Ishikawa (cell line): ENCODE measurements at regions not wholly inside any gene's neighbourhood (a gene's known extent, or its start where the extent isn't known, plus 50 kb on each side); places are given as distances from the start of the nearest gene placed in this dataset.

Experiments used
- CEBPB ChIP-seq: IDR thresholded peaks from 2 replicates; pipeline ENCODE4 v1.6.1; 2012
- CREB1 ChIP-seq: IDR thresholded peaks from 2 replicates; pipeline ENCODE4 v1.6.1; 2012; ENCODE audit warnings: low read depth
- EGR1 ChIP-seq: IDR thresholded peaks from 2 replicates; pipeline ENCODE4 v1.6.1; 2012
- EP300 ChIP-seq: IDR thresholded peaks from 2 replicates; pipeline ENCODE4 v1.6.1; 2012; ENCODE audit warnings: borderline replicate concordance
- FOXM1 ChIP-seq: IDR thresholded peaks from 2 replicates; pipeline ENCODE4 v1.6.1; 2012; ENCODE audit warnings: low read depth, borderline replicate concordance
- MAX ChIP-seq: IDR thresholded peaks from 2 replicates; pipeline ENCODE4 v1.6.1; 2012
- NFIC ChIP-seq: IDR thresholded peaks from 2 replicates; pipeline ENCODE4 v1.6.1; 2012
- RAD21 ChIP-seq: IDR thresholded peaks from 2 replicates; pipeline ENCODE4 v1.6.1; 2012; ENCODE audit warnings: low read depth
- REST ChIP-seq: IDR thresholded peaks from 2 replicates; pipeline ENCODE4 v1.6.1; 2012; ENCODE audit warnings: low read depth, mild to moderate bottlenecking
- TAF1 ChIP-seq: IDR thresholded peaks from 2 replicates; pipeline ENCODE4 v1.6.1; 2012; ENCODE audit warnings: low read depth, mild to moderate bottlenecking
- TCF12 ChIP-seq: IDR thresholded peaks from 2 replicates; pipeline ENCODE4 v1.6.1; 2012; ENCODE audit warnings: low read depth
- TEAD4 ChIP-seq: IDR thresholded peaks from 2 replicates; pipeline ENCODE4 v1.6.1; 2012
- USF1 ChIP-seq: IDR thresholded peaks from 2 replicates; pipeline ENCODE4 v1.6.1; 2012
- YY1 ChIP-seq: IDR thresholded peaks from 2 replicates; pipeline ENCODE4 v1.6.1; 2012; ENCODE audit warnings: low read depth
- ZBTB7A ChIP-seq: IDR thresholded peaks from 2 replicates; pipeline ENCODE4 v1.6.1; 2012; ENCODE audit warnings: low read depth

- TF ChIP-seq REST (no peak), CEBPB (no peak), TEAD4 (no peak), TCF12 (no peak), FOXM1 (no peak), EP300 (no peak), MAX (no peak)
Observed at GRCh38 chr9:19941874-19942273, 153.0 kb upstream of the SLC24A2 start.

- TF ChIP-seq TCF12 (no peak), EP300 (no peak), USF1 (no peak), MAX (no peak), CEBPB (no peak), FOXM1 (no peak), TAF1 (no peak), RAD21 (no peak), YY1 (no peak), CREB1 (no peak), EGR1 (no peak)
Observed at GRCh38 chr9:19940811-19941535, 152.1 kb upstream of the SLC24A2 start.

GRCh38 chr9:19939734-19940278 lies 151.0 kb upstream of the SLC24A2 start:
- TF ChIP-seq TEAD4: no peak
- no peak for TF ChIP-seq TCF12
- no peak for TF ChIP-seq FOXM1
- no peak for TF ChIP-seq ZBTB7A
- TF ChIP-seq MAX: no peak
- TF ChIP-seq EGR1: no peak
- TF ChIP-seq REST: no peak
- TF ChIP-seq TAF1: no peak
- no peak for TF ChIP-seq RAD21
- TF ChIP-seq USF1: no peak

- no peak for TF ChIP-seq EP300
- no peak for TF ChIP-seq EGR1
- no peak for TF ChIP-seq NFIC
- no peak for TF ChIP-seq CREB1
- no peak for TF ChIP-seq USF1
- TF ChIP-seq RAD21: no peak
- TF ChIP-seq TEAD4: no peak
- no peak for TF ChIP-seq TAF1
- TF ChIP-seq YY1: no peak
- TF ChIP-seq ZBTB7A: no peak
- no peak for TF ChIP-seq FOXM1
- no peak for TF ChIP-seq REST
- TF ChIP-seq TCF12: no peak
- TF ChIP-seq MAX: no peak
- TF ChIP-seq CEBPB: no peak
Observed at GRCh38 chr9:19938990-19939733, 150.3 kb upstream of the SLC24A2 start.
